MM.1S (cell line): ENCODE measurements at regions not wholly inside any gene's neighbourhood (a gene's known extent, or its start where the extent isn't known, plus 50 kb on each side); places are given as distances from the start of the nearest gene placed in this dataset.

Experiments
- DNase-seq: peaks from one replicate; pipeline ENCODE4 v3.0.0-alpha.2; 2015
- H2AFZ ChIP-seq: fragments of 300-600 bp; sonication (generic); 2 replicates; pipeline ENCODE4 v1.6.0; 2016; ENCODE audit warnings: antibody characterized with exemption, low read length
- H3F3A ChIP-seq: fragments of 300-600 bp; sonication (generic); 2 replicates; pipeline ENCODE4 v1.6.1; 2016; ENCODE audit warnings: mild to moderate bottlenecking, antibody characterized with exemption, low read length, moderate library complexity, mixed read lengths; ENCODE audit not compliant: insufficient read depth
- H3K27ac ChIP-seq: fragments of 300-600 bp; sonication (generic); 2 replicates; pipeline ENCODE4 v1.5.1; 2016; ENCODE audit warnings: mild to moderate bottlenecking, low read length
- H3K27me3 ChIP-seq: fragments of 300-600 bp; sonication (generic); replicated peaks from 2 replicates; pipeline ENCODE4 v1.6.0; 2016; ENCODE audit warnings: low read length; ENCODE audit not compliant: insufficient read depth
- H3K36me3 ChIP-seq: fragments of 300-600 bp; sonication (generic); replicated peaks from 2 replicates; pipeline ENCODE4 v1.6.1; 2016; ENCODE audit warnings: mild to moderate bottlenecking, low read length, mixed read lengths; ENCODE audit not compliant: insufficient read depth
- H3K4me1 ChIP-seq: fragments of 300-600 bp; sonication (generic); 2 replicates; pipeline ENCODE4 v1.6.1; 2016; ENCODE audit warnings: low read length, mixed read lengths
- H3K4me2 ChIP-seq: fragments of 300-600 bp; sonication (generic); 2 replicates; pipeline ENCODE4 v1.6.0; 2016; ENCODE audit warnings: low read depth, low read length
- H3K4me3 ChIP-seq: fragments of 300-600 bp; sonication (generic); 2 replicates; pipeline ENCODE4 v1.5.1; 2016; ENCODE audit warnings: low read length, mixed read lengths
- H3K79me2 ChIP-seq: fragments of 300-600 bp; sonication (generic); 2 replicates; pipeline ENCODE4 v1.6.1; 2016; ENCODE audit warnings: mixed run types, low read length, mixed read lengths
- H3K9ac ChIP-seq: fragments of 300-600 bp; sonication (generic); 2 replicates; pipeline ENCODE4 v1.6.1; 2016; ENCODE audit warnings: low read length, mixed read lengths
- H3K9me2 ChIP-seq: fragments of 300-600 bp; sonication (generic); replicated peaks from 2 replicates; pipeline ENCODE4 v1.6.1; 2016; ENCODE audit warnings: mild to moderate bottlenecking, low read length, mixed read lengths; ENCODE audit not compliant: insufficient read depth
- H3K9me3 ChIP-seq: fragments of 300-600 bp; sonication (generic); replicated peaks from 2 replicates; pipeline ENCODE4 v1.6.1; 2016; ENCODE audit warnings: mild to moderate bottlenecking, low read length, mixed read lengths; ENCODE audit not compliant: insufficient read depth
- H4K20me1 ChIP-seq: fragments of 300-600 bp; sonication (generic); 2 replicates; pipeline ENCODE4 v1.6.1; 2016; ENCODE audit warnings: mild to moderate bottlenecking, low read length, moderate library complexity, mixed read lengths; ENCODE audit not compliant: insufficient read depth
- EZH2 ChIP-seq: fragments of 300-600 bp; sonication (generic); optimal IDR thresholded peaks from 2 replicates; pipeline ENCODE3; 2017; ENCODE audit warnings: low read depth, mild to moderate bottlenecking, antibody characterized with exemption, low read length, mixed read lengths
- EZH2phosphoT487 ChIP-seq: fragments of 300-600 bp; sonication (generic); IDR thresholded peaks from 2 replicates; pipeline ENCODE4 v1.6.1; 2018; ENCODE audit warnings: antibody characterized with exemption, low read length
- TF ChIP-seq, protein P1 (sequence below): fragments of 300-600 bp; sonication (generic); IDR thresholded peaks from 2 replicates; pipeline ENCODE4 v1.5.1; 2016; ENCODE audit warnings: antibody characterized with exemption, low read length, mixed read lengths

DNA sequence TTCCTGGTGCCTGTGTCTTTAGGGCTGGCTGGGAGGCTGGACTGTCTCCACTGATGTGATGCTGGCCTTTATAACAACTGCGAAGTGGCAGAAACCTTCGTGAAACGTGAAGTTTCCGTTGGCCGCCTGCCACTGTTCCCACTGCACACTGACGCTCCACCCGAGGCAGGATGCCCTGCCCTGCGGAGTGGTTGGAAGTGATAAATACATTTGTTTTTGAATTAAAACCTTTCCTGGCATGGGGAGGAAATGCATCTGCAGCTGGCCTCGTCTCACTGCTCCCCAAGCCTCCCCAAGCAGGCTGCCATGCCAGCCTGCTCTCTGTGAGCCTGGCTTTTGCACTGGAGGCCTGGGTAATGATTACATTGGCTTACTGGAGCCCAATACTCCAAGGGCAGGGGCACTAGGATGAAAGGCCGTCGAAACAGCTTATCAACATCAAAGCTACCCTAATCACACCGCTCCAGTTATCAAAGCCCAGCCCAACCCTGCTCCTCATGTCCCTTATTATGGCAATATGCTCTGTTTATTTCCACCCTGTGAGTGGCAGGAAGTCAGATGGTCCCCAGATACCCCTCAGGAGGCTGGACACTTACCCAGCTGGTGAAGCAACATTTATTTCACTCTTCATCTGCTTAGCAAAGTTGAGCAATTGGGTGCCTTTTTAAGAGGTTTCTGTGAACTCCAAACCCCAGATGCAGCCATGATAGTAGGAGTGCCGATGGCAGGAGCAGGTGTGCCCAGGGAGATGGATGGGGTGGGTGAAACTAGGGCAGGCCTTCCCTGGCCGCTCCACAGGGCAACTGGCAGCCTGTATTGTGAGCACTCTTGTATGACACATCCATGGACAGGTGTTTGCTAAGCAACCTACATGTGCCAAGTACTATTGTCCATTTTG, 97.4 kb upstream of the ITGA6 start:
- no peak for DNase-seq
- no peak overlapping the region for H2AFZ ChIP-seq
- H3K79me2 ChIP-seq: no peaks in the 10 kb centered on the region
- no peak for TF ChIP-seq EZH2phosphoT487
- TF ChIP-seq, protein P1, sequence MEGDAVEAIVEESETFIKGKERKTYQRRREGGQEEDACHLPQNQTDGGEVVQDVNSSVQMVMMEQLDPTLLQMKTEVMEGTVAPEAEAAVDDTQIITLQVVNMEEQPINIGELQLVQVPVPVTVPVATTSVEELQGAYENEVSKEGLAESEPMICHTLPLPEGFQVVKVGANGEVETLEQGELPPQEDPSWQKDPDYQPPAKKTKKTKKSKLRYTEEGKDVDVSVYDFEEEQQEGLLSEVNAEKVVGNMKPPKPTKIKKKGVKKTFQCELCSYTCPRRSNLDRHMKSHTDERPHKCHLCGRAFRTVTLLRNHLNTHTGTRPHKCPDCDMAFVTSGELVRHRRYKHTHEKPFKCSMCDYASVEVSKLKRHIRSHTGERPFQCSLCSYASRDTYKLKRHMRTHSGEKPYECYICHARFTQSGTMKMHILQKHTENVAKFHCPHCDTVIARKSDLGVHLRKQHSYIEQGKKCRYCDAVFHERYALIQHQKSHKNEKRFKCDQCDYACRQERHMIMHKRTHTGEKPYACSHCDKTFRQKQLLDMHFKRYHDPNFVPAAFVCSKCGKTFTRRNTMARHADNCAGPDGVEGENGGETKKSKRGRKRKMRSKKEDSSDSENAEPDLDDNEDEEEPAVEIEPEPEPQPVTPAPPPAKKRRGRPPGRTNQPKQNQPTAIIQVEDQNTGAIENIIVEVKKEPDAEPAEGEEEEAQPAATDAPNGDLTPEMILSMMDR: no peak
- no peak for TF ChIP-seq EZH2
- H3K27me3 ChIP-seq: no peaks in the 10 kb centered on the region
- H3K9ac ChIP-seq: no peak overlapping the region
- H3K4me1 ChIP-seq: no peaks in the 10 kb centered on the region
- H3F3A ChIP-seq: no peaks in the 10 kb centered on the region
- no peak overlapping the region for H3K27ac ChIP-seq
- H3K9me2 ChIP-seq: no peaks in the 10 kb centered on the region
- H3K4me2 ChIP-seq: no peak overlapping the region
- no peaks in the 10 kb centered on the region for H3K9me3 ChIP-seq
- H3K36me3 ChIP-seq: no peaks in the 10 kb centered on the region
- H3K4me3 ChIP-seq: no peak overlapping the region
- H4K20me1 ChIP-seq: no peaks in the 10 kb centered on the region

DNA sequence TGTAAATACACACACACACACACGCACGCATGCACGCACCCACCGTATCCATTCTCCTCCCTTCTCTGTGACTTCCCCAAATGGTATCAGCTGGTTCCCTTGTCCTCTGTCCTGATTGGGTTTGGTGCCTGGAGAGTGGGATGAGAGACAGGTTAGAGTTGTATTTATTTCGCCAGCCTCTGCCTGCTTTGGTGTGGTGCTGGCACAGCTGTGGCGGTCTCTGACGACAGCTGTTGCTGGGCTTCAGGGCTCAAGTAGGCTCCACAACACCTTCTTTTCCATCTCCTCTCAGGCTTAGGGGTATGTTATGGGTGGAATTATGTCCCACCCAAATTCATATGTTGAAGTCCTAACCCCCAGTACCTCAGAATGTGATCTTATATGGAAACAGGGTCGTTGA, 94.9 kb upstream of the ITGA6 start:
- no peaks in the 10 kb centered on the region for H3K79me2 ChIP-seq
- no peaks in the 10 kb centered on the region for H3K27me3 ChIP-seq
- no peaks in the 10 kb centered on the region for H3K9me3 ChIP-seq
- no peak for DNase-seq
- no peaks in the 10 kb centered on the region for H3K36me3 ChIP-seq
- H2AFZ ChIP-seq: no peak overlapping the region
- H3K4me3 ChIP-seq: no peak overlapping the region
- H3K4me1 ChIP-seq: no peaks in the 10 kb centered on the region
- H3K4me2 ChIP-seq: no peak overlapping the region
- H3K9me2 ChIP-seq: no peaks in the 10 kb centered on the region
- H3K9ac ChIP-seq: no peak overlapping the region
- H3K27ac ChIP-seq: no peak overlapping the region
- H4K20me1 ChIP-seq: no peaks in the 10 kb centered on the region
- TF ChIP-seq EZH2: no peak
- no peak for TF ChIP-seq EZH2phosphoT487
- TF ChIP-seq, protein P1: no peak
- no peaks in the 10 kb centered on the region for H3F3A ChIP-seq

DNA sequence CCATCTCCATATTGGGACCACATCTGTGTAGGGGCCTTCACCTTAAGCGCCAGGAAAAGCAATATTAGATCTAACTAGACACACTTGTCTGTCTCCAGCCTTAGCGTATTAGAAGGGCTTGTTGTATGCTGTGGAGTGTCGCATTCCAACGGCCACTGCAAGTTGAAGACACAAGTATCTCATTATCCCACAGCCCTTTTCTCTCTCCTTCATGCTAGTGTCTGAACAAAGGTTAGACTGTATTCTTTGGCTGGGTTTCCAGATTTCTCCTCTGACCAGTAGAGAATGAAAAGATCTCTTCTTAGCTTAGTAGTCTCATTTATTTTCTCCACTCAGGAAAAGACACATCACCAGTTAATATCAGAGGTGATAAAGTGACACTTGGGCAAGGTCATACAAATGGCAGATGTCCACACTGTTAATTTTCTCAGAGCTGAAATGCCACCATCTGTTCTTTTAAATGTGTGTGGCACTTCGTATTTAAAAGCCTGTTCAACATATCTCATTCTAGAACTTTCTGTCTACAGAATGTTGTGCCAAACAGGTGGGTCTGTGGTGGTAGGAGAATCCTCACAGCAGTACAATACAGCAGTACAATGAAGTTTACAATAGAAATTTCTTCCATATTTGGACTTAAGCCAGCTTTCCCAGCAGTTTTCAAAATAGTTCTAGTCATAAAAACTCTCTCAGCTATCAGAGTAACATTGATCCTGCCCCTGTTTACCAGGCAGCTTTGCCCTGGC, 94.0 kb upstream of the ITGA6 start:
- Histone ChIP-seq H3K27ac (no peak overlapping the region), H3K36me3 (no peaks in the 10 kb centered on the region), H4K20me1 (no peaks in the 10 kb centered on the region), H3K4me1 (no peaks in the 10 kb centered on the region), H3K9me3 (no peaks in the 10 kb centered on the region), H3K9ac (no peak overlapping the region), H3K27me3 (no peaks in the 10 kb centered on the region), H3K79me2 (no peaks in the 10 kb centered on the region), H3F3A (no peaks in the 10 kb centered on the region), H3K4me3 (no peak overlapping the region), H2AFZ (no peak overlapping the region), H3K9me2 (no peaks in the 10 kb centered on the region), H3K4me2 (no peak overlapping the region)
- DNase-seq: no peak
- TF ChIP-seq, protein P1: no peak
